Spleen (tissue), 7 donors: ENCODE measurements at regions not wholly inside any gene's neighbourhood (a gene's known extent, or its start where the extent isn't known, plus 50 kb on each side); places are given as distances from the start of the nearest gene placed in this dataset.
"Not testable (repeated sequence)": the region's sequence is repeated elsewhere in the genome, so short reads cannot be mapped to it uniquely, and the experiment has no call there.

Experiments
- POLR2A ChIP-seq, 3 donors: fragments of 450-650 bp; IDR thresholded peaks; one replicate each; pipeline ENCODE4 v1.5.1; 2017; ENCODE audit warnings: antibody characterized with exemption in 3 of 3, mild to moderate bottlenecking in 1 of 3
- POLR2AphosphoS5 ChIP-seq, 3 donors: sonication (generic); formaldehyde crosslinking; IDR thresholded peaks; one replicate each; pipeline ENCODE4 v1.5.1; 2017; ENCODE audit warnings: antibody characterized with exemption in 3 of 3
- TF ChIP-seq, protein P1 (sequence below), 11 experiments: fragments of 200-600 bp in 7 of 11; fragments of 450-650 bp in 4 of 11; sonication (generic) in 4 of 11; IDR thresholded peaks in 8 of 11; conservative IDR thresholded peaks in 3 of 11; 1 replicate in 7 of 11; 2 replicates in 4 of 11; pipeline versions ENCODE4 v1.4.0 to v1.8.0; 2016 to 2021; ENCODE audit warnings: antibody characterized with exemption in 11 of 11, inconsistent platforms in 4 of 11, mild to moderate bottlenecking in 1 of 11
- donor health status: DM: no; HTN: no; CAD: no; lungs with moderate emphysema.
- donor health status: DM: no; HTN: no; CAD: no.
- donor health status: DM: no; HTN: no; CAD: no.

DNA sequence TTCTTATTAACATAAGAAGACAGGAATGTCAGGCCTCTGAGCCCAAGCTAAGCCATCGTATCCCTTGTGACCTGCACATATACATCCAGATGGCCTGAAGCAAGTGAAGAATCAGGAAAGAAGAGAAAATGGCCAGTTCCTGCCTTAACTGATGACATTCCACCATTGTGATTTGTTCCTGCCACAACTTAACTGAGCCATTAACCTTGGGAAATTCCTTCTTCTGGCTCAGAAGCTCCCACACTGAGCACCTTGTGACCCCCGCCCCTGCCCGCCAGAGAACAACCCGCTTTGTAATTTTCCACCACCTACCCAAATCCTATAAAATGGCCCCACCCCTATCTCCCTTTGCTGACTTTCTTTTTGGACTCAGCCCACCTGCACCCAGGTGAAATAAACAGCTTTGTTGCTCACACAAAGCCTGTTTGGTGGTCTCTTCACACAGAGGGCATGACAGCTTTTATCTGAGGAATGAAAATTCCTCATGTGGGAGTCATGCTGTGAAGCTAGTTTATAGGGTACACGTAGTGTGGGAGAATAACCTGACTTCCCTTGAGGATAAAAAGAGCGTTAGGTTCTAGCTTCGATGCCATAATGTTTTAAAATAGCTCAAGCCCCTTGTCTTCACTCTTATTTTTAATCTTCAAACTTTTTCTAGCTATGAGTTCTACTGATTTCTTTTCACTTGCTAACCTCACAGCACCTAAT, 122.0 kb downstream of the AHR start:
- TF ChIP-seq, protein P1, sequence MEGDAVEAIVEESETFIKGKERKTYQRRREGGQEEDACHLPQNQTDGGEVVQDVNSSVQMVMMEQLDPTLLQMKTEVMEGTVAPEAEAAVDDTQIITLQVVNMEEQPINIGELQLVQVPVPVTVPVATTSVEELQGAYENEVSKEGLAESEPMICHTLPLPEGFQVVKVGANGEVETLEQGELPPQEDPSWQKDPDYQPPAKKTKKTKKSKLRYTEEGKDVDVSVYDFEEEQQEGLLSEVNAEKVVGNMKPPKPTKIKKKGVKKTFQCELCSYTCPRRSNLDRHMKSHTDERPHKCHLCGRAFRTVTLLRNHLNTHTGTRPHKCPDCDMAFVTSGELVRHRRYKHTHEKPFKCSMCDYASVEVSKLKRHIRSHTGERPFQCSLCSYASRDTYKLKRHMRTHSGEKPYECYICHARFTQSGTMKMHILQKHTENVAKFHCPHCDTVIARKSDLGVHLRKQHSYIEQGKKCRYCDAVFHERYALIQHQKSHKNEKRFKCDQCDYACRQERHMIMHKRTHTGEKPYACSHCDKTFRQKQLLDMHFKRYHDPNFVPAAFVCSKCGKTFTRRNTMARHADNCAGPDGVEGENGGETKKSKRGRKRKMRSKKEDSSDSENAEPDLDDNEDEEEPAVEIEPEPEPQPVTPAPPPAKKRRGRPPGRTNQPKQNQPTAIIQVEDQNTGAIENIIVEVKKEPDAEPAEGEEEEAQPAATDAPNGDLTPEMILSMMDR (IDR thresholded peaks at IDR 0.05 in 8 of 11, conservative IDR thresholded peaks at IDR 0.05 in 3 of 11) = not testable (repeated sequence)
- not testable (repeated sequence) for TF ChIP-seq POLR2A, POLR2AphosphoS5 (IDR thresholded peaks at IDR 0.05)
